H7 (cell line): ENCODE measurements at regions not wholly inside any gene's neighbourhood (a gene's known extent, or its start where the extent isn't known, plus 50 kb on each side); places are given as distances from the start of the nearest gene placed in this dataset.
"Not testable (repeated sequence)": the region's sequence is repeated elsewhere in the genome, so short reads cannot be mapped to it uniquely, and the experiment has no call there.

Source experiments
- DNase-seq: peaks from one replicate; pipeline ENCODE4 v3.0.0; 2012
- H3K27me3 ChIP-seq: 2 replicates; pipeline ENCODE4 v1.6.0; 2011; ENCODE audit warnings: mild to moderate bottlenecking, low read length; ENCODE audit not compliant: control insufficient read depth, insufficient read depth
- H3K36me3 ChIP-seq: replicated peaks from 2 replicates; pipeline ENCODE4 v1.5.1; 2011; ENCODE audit warnings: low read length; ENCODE audit not compliant: control insufficient read depth, insufficient read depth
- H3K4me3 ChIP-seq: 2 replicates; pipeline ENCODE4 v1.5.1; 2011; ENCODE audit warnings: low read depth, mild to moderate bottlenecking, control low read depth, low read length, moderate library complexity; ENCODE audit not compliant: insufficient read depth

GRCh38 chr14:103280278-103280928, 53.6 kb upstream of the EIF5 start:
- H3K4me3 ChIP-seq = no peak overlapping the region
- peaks cover 14% of the 10 kb centered on the region for H3K27me3 ChIP-seq
- no peak for DNase-seq
- no peaks in the 10 kb centered on the region for H3K36me3 ChIP-seq

- peak; percentile 87 for DNase-seq
- H3K27me3 ChIP-seq = peaks cover 14% of the 10 kb centered on the region
- H3K36me3 ChIP-seq = no peaks in the 10 kb centered on the region
- H3K4me3 ChIP-seq = no peak overlapping the region
These were observed 52.4 kb upstream of the EIF5 start for GRCh38 chr14:103281496-103282231.

DNA sequence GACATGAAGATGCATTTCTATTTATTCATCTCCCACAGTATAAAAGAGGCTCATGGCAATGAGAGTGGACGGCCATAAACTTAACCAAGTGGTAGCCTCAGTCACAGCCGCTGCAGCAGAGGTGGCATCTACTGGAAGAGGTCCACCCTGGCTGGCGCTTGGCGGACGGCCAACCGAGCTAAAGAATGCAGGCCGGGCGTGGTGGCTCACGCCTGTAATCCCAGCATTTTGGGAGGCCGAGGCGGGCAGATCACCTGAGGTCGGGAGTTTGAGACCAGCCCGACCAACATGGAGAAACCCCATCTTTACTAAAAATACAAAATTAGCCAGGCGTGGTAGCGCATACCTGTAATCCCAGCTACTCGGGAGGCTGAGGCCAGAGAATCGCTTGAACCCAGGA, 51.7 kb upstream of the EIF5 start:
- H3K27me3 ChIP-seq = peaks cover 14% of the 10 kb centered on the region
- not testable (repeated sequence) for H3K36me3 ChIP-seq, DNase-seq, H3K4me3 ChIP-seq

DNA sequence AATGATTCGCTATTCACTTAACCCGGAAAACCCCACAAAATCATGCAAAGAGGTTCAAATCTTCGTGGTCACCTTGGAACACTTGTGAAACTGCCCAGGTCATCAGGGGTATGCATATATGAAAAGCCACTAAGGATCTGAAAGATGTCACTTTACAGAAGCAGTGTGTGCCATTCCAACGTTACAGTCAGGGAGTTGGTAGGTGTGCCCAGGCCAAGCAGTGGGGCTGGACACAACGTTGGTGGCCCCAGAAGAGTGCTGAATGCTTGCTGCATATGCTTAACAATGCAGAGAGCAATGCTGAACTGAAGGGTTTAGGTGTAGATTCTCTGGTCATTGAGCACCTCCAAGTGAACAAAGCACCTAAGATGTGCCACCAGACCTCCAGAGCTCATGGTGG, 51.1 kb upstream of the EIF5 start:
- Histone ChIP-seq H3K27me3 (peaks cover 14% of the 10 kb centered on the region), H3K36me3 (no peaks in the 10 kb centered on the region), H3K4me3 (no peak overlapping the region)
- DNase-seq = peak; percentile 12

DNA sequence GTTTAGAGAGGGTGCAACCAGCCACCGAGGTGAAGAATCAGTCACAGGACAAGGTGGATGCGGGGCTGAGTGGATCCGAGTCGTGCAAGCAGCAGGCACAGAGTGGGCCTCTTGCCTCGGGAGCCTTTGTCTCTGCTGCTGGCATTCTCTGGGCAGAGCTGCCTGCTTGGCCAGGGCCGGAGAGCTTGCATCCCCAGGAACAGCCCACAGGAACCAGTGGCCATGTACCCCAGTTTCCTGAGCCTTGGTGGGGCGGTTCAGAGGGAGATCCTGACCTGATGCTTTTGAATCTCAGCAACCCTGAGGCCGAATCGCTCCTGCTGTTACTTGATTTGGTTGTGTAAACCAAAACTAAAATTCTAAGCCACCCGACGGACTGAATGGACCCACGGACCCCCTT, 50.1 kb upstream of the EIF5 start:
- Histone ChIP-seq H3K4me3 (no peak overlapping the region), H3K27me3 (peaks cover 9% of the 10 kb centered on the region), H3K36me3 (no peaks in the 10 kb centered on the region)
- peak; percentile 41 for DNase-seq
